Endothelial cell of umbilical vein (primary cell): ENCODE measurements at regions not wholly inside any gene's neighbourhood (a gene's known extent, or its start where the extent isn't known, plus 50 kb on each side); places are given as distances from the start of the nearest gene placed in this dataset.

ENCODE experiments used
- BruUV-seq: library from RNA; stranded (reverse); fragments of 400-500 nt; replicated peaks from 2 replicates; lab custom pipeline; 2021; lab: Mats Ljungman, UMichigan
- CTCF ChIA-PET: fragments of 300-600, 350-600 bp; sonication (Branson Sonifier 250); formaldehyde crosslinking; loops from one replicate; lab custom pipeline; 2021; ENCODE audit warnings: antibody characterized with exemption, inconsistent platforms; lab: Charles Lee
- POLR2A ChIA-PET: fragments of 300-600, 350-600 bp; sonication (Branson Sonifier 250); formaldehyde crosslinking; loops from one replicate; lab custom pipeline; 2021; ENCODE audit warnings: antibody characterized with exemption, inconsistent platforms; lab: Charles Lee
- DNase-seq: peaks from one replicate; pipeline ENCODE4 v3.0.0-alpha.2; 2011; ENCODE audit warnings: low read depth, low spot score
- FAIRE-seq: peaks from 2 replicates; lab custom pipeline; 2011; peaks lifted over from hg19 to GRCh38; lab: Jason Lieb, UNC
- H2AFZ ChIP-seq: 2 replicates; pipeline ENCODE4 v1.6.0; 2012; ENCODE audit warnings: low read depth, low read length, control low read depth, inconsistent platforms
- H3K27ac ChIP-seq: 2 replicates; pipeline ENCODE4 v1.5.1; 2011; ENCODE audit warnings: low read depth, mild to moderate bottlenecking, control low read depth, low read length, moderate library complexity; ENCODE audit not compliant: insufficient read depth
- H3K27me3 ChIP-seq, 2 experiments: 2 replicates each; pipeline versions ENCODE4 v1.6.0 to v1.6.1; 2011; ENCODE audit warnings: low read length in 2 of 2, mixed read lengths in 1 of 2; ENCODE audit not compliant: control insufficient read depth in 2 of 2, insufficient read depth in 2 of 2
- H3K36me3 ChIP-seq, 2 experiments: 2 replicates in 1 of 2; 3 replicates in 1 of 2; pipeline ENCODE4 v1.5.1; 2011; ENCODE audit warnings: low read length in 2 of 2, mild to moderate bottlenecking in 1 of 2, moderate library complexity in 1 of 2; ENCODE audit not compliant: control insufficient read depth in 2 of 2, insufficient read depth in 2 of 2; ENCODE audit errors: extremely low read depth in 1 of 2
- H3K4me1 ChIP-seq: 3 replicates; pipeline ENCODE4 v1.5.1; 2011; ENCODE audit warnings: mild to moderate bottlenecking, low read length; ENCODE audit not compliant: control insufficient read depth, insufficient read depth; ENCODE audit errors: extremely low read depth
- H3K4me2 ChIP-seq: 2 replicates; pipeline ENCODE4 v1.6.1; 2011; ENCODE audit warnings: low read length, control low read depth, mixed read lengths; ENCODE audit not compliant: insufficient read depth
- H3K4me3 ChIP-seq, 3 experiments: fragments of 200-600 bp in 1 of 3; sonication (generic), shearing (Covaris generic) in 1 of 3; replicated peaks in 1 of 3; 2 replicates each; pipeline ENCODE4 v1.5.1; 2011 to 2016; ENCODE audit warnings: control low read depth in 3 of 3, low read length in 3 of 3, mild to moderate bottlenecking in 2 of 3, inconsistent platforms in 1 of 3, low read depth in 1 of 3, moderate library complexity in 1 of 3; ENCODE audit not compliant: insufficient read depth in 1 of 3
- H3K79me2 ChIP-seq: 2 replicates; pipeline ENCODE4 v1.6.0; 2012; ENCODE audit warnings: low read length, inconsistent platforms; ENCODE audit not compliant: control insufficient read depth, insufficient read depth
- H3K9ac ChIP-seq: replicated peaks from 2 replicates; pipeline ENCODE3; 2011; ENCODE audit warnings: low read length, control low read depth; ENCODE audit not compliant: insufficient read depth; ENCODE audit errors: extremely low read depth
- H3K9me1 ChIP-seq: replicated peaks from 3 replicates; pipeline ENCODE4 v1.6.0; 2011; ENCODE audit warnings: mild to moderate bottlenecking, low read length; ENCODE audit not compliant: control insufficient read depth, insufficient read depth; ENCODE audit errors: extremely low read depth
- H3K9me3 ChIP-seq: replicated peaks from 2 replicates; pipeline ENCODE4 v1.5.1; 2012; ENCODE audit warnings: low read length, inconsistent platforms; ENCODE audit not compliant: control insufficient read depth, insufficient read depth
- H4K20me1 ChIP-seq: replicated peaks from 2 replicates; pipeline ENCODE3; 2011; ENCODE audit warnings: mild to moderate bottlenecking, low read length; ENCODE audit not compliant: control insufficient read depth, insufficient read depth; ENCODE audit errors: extremely low read depth
- EZH2 ChIP-seq: IDR thresholded peaks from 2 replicates; pipeline ENCODE4 v1.6.1; 2012; ENCODE audit warnings: borderline replicate concordance, low read depth, mild to moderate bottlenecking, moderate library complexity, low read length, inconsistent platforms; ENCODE audit not compliant: severe bottlenecking
- FOS ChIP-seq: IDR thresholded peaks from 2 replicates; pipeline ENCODE4 v1.6.1; 2011; ENCODE audit warnings: mild to moderate bottlenecking, low read length, moderate library complexity, borderline replicate concordance; ENCODE audit not compliant: insufficient read depth
- GATA2 ChIP-seq: IDR thresholded peaks from 2 replicates; pipeline ENCODE4 v1.7.0; 2011; ENCODE audit warnings: low read depth, mild to moderate bottlenecking, moderate library complexity, mixed read lengths, low read length; ENCODE audit not compliant: insufficient read length, insufficient read depth
- JUN ChIP-seq: IDR thresholded peaks from 2 replicates; pipeline ENCODE4 v1.6.1; 2011; ENCODE audit warnings: borderline replicate concordance, low read depth; ENCODE audit not compliant: insufficient read length, insufficient read depth
- MYC ChIP-seq: IDR thresholded peaks from one replicate; pipeline ENCODE4 v1.6.1; 2011; ENCODE audit warnings: mild to moderate bottlenecking, low read depth, low read length
- POLR2A ChIP-seq: IDR thresholded peaks from 2 replicates; pipeline ENCODE4 v1.6.1; 2012; ENCODE audit warnings: low read depth, mild to moderate bottlenecking, control low read depth, low read length
- POLR2AphosphoS5 ChIP-seq: IDR thresholded peaks from 2 replicates; pipeline ENCODE4 v1.6.1; 2012; ENCODE audit warnings: low read depth, mild to moderate bottlenecking, control low read depth, low read length, moderate library complexity; ENCODE audit not compliant: insufficient read depth
- dilution Hi-C: fragments of 300-500 bp; cut with MboI; formaldehyde crosslinking; loops from one replicate; pipeline ENCODE4 v1.15.0; 2019; ENCODE audit warnings: low sequenced_read_pairs; ENCODE audit not compliant: extremely low pct_ligation_motif_present
- intact Hi-C: fragments of 100-400 bp; cut with micrococcal nuclease; formaldehyde crosslinking; loops from one replicate; pipeline ENCODE4 v1.10.0; 2022
- TF ChIP-seq, protein P1 (sequence below): IDR thresholded peaks from 2 replicates; pipeline ENCODE4 v1.6.1; 2011; ENCODE audit not compliant: insufficient read depth, insufficient read length
- TF ChIP-seq, protein P2 (sequence below), 2 donors: IDR thresholded peaks; 1 replicate in 1 of 2; 2 replicates in 1 of 2; pipeline ENCODE4 v1.5.1; 2011; ENCODE audit warnings: low read length in 2 of 2, mild to moderate bottlenecking in 2 of 2, moderate library complexity in 2 of 2, control low read depth in 1 of 2, inconsistent platforms in 1 of 2, low read depth in 1 of 2; ENCODE audit not compliant: insufficient read depth in 1 of 2; ENCODE audit errors: extremely low read depth in 1 of 2

DNA sequence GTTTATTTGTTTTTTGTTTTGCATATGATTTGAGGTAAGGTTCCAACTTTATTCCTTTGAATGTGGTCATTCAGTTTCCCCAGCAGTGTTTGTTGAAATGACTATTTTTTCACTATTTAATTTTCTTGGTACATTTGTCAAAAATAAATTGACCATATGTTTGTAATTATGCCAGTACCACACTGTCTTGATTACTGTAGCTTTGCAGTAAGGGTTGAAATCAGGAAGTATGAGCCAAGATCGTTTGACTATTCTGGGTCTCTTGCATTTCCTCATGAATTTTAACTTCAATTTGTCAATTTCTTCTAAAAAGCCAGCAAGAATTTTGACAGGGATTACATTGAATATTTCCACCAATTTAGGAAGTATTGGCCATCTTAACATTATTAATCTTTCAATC is 199.3 kb upstream of the PPFIA2 start:
- DNase-seq, result no peak
- dilution Hi-C loops, result no loop called here
- no TSS peak for BruUV-seq
- no peaks in the 10 kb centered on the region for H3K4me1 ChIP-seq
- TF ChIP-seq GATA2 (no peak), EZH2 (no peak), POLR2A (no peak), FOS (no peak), JUN (no peak), POLR2AphosphoS5 (no peak), MYC (no peak)
- TF ChIP-seq, protein P1, sequence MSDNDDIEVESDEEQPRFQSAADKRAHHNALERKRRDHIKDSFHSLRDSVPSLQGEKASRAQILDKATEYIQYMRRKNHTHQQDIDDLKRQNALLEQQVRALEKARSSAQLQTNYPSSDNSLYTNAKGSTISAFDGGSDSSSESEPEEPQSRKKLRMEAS, result no peak
- TF ChIP-seq, protein P2, sequence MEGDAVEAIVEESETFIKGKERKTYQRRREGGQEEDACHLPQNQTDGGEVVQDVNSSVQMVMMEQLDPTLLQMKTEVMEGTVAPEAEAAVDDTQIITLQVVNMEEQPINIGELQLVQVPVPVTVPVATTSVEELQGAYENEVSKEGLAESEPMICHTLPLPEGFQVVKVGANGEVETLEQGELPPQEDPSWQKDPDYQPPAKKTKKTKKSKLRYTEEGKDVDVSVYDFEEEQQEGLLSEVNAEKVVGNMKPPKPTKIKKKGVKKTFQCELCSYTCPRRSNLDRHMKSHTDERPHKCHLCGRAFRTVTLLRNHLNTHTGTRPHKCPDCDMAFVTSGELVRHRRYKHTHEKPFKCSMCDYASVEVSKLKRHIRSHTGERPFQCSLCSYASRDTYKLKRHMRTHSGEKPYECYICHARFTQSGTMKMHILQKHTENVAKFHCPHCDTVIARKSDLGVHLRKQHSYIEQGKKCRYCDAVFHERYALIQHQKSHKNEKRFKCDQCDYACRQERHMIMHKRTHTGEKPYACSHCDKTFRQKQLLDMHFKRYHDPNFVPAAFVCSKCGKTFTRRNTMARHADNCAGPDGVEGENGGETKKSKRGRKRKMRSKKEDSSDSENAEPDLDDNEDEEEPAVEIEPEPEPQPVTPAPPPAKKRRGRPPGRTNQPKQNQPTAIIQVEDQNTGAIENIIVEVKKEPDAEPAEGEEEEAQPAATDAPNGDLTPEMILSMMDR (IDR thresholded peaks at IDR 0.05; ENCODE audit: extremely low read depth in 1 of 2, insufficient read depth in 1 of 2, low read depth in 1 of 2, low read length in 2 of 2), result no peak
- no peaks in the 10 kb centered on the region for H3K9me3 ChIP-seq
- no peak for FAIRE-seq
- ChIA-PET CTCF (no interaction called here), POLR2A (no interaction called here)
- no peaks in the 10 kb centered on the region for H4K20me1 ChIP-seq
- intact Hi-C loops, result no loop called here
- no peak overlapping the region for H3K27ac ChIP-seq
- H3K9ac ChIP-seq, result no peak overlapping the region
- H3K36me3 ChIP-seq, result no peaks in the 10 kb centered on the region
- no peak overlapping the region for H2AFZ ChIP-seq
- no peaks in the 10 kb centered on the region for H3K9me1 ChIP-seq
- no peak overlapping the region for H3K4me3 ChIP-seq
- H3K27me3 ChIP-seq, result no peaks in the 10 kb centered on the region
- H3K79me2 ChIP-seq, result no peaks in the 10 kb centered on the region
- no peak overlapping the region for H3K4me2 ChIP-seq
